ENCODE measurements at regions not wholly inside any gene's neighbourhood (a gene's known extent, or its start where the extent isn't known, plus 50 kb on each side); places are given as distances from the start of the nearest gene placed in this dataset.

GRCh38 chr6:43916924-43917877, 147.2 kb downstream of the VEGFA start:
- H3K27ac ChIP-seq (ENCODE audit: low read depth in 1 of 2, low read length in 1 of 2), result no peak overlapping the region
- 46 to 70% methylated on average over 12 of the region's 12 CpGs for WGBS, 2 donors

GRCh38 chr6:43915986-43916923, 146.2 kb downstream of the VEGFA start:
- TF ChIP-seq CTCF (IDR thresholded peaks at IDR 0.05; ENCODE audit: control extremely low read depth, extremely low read depth), result no peak
- no peak for ATAC-seq (ENCODE audit: insufficient read depth, low FRiP score)
- H3K36me3 ChIP-seq (ENCODE audit: control insufficient read depth in 4 of 4, insufficient read depth in 4 of 4, low read length in 4 of 4), result no peaks in the 10 kb centered on the region
- no peak overlapping the region for H3K9ac ChIP-seq (ENCODE audit: insufficient read depth in 1 of 2, low read length in 2 of 2)
- H3K4me3 ChIP-seq, result no peak overlapping the region
- 81 to 83% methylated on average over 8 of the region's 8 CpGs for WGBS, 2 donors
- H3K4me1 ChIP-seq (ENCODE audit: control insufficient read depth in 5 of 5, insufficient read depth in 5 of 5, low read length in 5 of 5), result peaks cover 0 to 59% (median 14%) of the 10 kb centered on the region in 5 donors
- no peak overlapping the region for H3K27ac ChIP-seq (ENCODE audit: low read depth in 1 of 2, low read length in 1 of 2)
- H3K9me3 ChIP-seq (ENCODE audit: control insufficient read depth in 4 of 4, insufficient read depth in 3 of 4, low read length in 3 of 4), result no peaks in the 10 kb centered on the region
- no peaks in the 10 kb centered on the region for H3K27me3 ChIP-seq (ENCODE audit: control insufficient read depth in 3 of 3, insufficient read depth in 3 of 3, low read length in 2 of 3)
- DNase-seq, result no peak

More at GRCh38 chr6:43916924-43917877, 147.2 kb downstream of the VEGFA start:
- no peaks in the 10 kb centered on the region for H3K9me3 ChIP-seq (ENCODE audit: control insufficient read depth in 4 of 4, insufficient read depth in 3 of 4, low read length in 3 of 4)
- H3K4me3 ChIP-seq, result no peak overlapping the region
- no peaks in the 10 kb centered on the region for H3K36me3 ChIP-seq (ENCODE audit: control insufficient read depth in 4 of 4, insufficient read depth in 4 of 4, low read length in 4 of 4)
- H3K27me3 ChIP-seq (ENCODE audit: control insufficient read depth in 3 of 3, insufficient read depth in 3 of 3, low read length in 2 of 3), result no peaks in the 10 kb centered on the region
- peaks cover 0 to 57% (median 14%) of the 10 kb centered on the region in 5 donors for H3K4me1 ChIP-seq (ENCODE audit: control insufficient read depth in 5 of 5, insufficient read depth in 5 of 5, low read length in 5 of 5)
- TF ChIP-seq CTCF (IDR thresholded peaks at IDR 0.05; ENCODE audit: control extremely low read depth, extremely low read depth), result no peak
- DNase-seq (peak; percentile 93 to 97 (median 96)), ATAC-seq (ENCODE audit: insufficient read depth, low FRiP score) (no peak)
- no peak overlapping the region for H3K9ac ChIP-seq (ENCODE audit: insufficient read depth in 1 of 2, low read length in 2 of 2)

- Histone ChIP-seq H3K27me3 (ENCODE audit: control insufficient read depth in 3 of 3, insufficient read depth in 3 of 3, low read length in 2 of 3) (no peaks in the 10 kb centered on the region), H3K4me3 (no peak overlapping the region), H3K9me3 (ENCODE audit: control insufficient read depth in 4 of 4, insufficient read depth in 3 of 4, low read length in 3 of 4) (no peaks in the 10 kb centered on the region), H3K36me3 (ENCODE audit: control insufficient read depth in 4 of 4, insufficient read depth in 4 of 4, low read length in 4 of 4) (no peaks in the 10 kb centered on the region), H3K9ac (ENCODE audit: insufficient read depth in 1 of 2, low read length in 2 of 2) (no peak overlapping the region), H3K4me1 (ENCODE audit: control insufficient read depth in 5 of 5, insufficient read depth in 5 of 5, low read length in 5 of 5) (peaks cover 0 to 67% (median 14%) of the 10 kb centered on the region in 5 donors), H3K27ac (ENCODE audit: low read depth in 1 of 2, low read length in 1 of 2) (no peak overlapping the region)
- 89 to 94% methylated on average over 7 of the region's 7 CpGs for WGBS, 2 donors
- no peak for ATAC-seq (ENCODE audit: insufficient read depth, low FRiP score)
- DNase-seq, result no peak
- no peak for TF ChIP-seq CTCF (IDR thresholded peaks at IDR 0.05; ENCODE audit: control extremely low read depth, extremely low read depth)
These were observed 145.3 kb downstream of the VEGFA start for GRCh38 chr6:43915208-43915869.

Measured in lung (tissue), 11 donors.